B cell (primary cell): ENCODE measurements at regions not wholly inside any gene's neighbourhood (a gene's known extent, or its start where the extent isn't known, plus 50 kb on each side); places are given as distances from the start of the nearest gene placed in this dataset.

Experiments
- ATAC-seq: fragments of 200-7000 bp; cut with Tn5 transposase; one replicate; pipeline ENCODE4 v1.10.0; 2021; ENCODE audit warnings: low read depth, mild to moderate bottlenecking, moderate number of reproducible peaks, moderate library complexity
- CTCF ChIA-PET: fragments of 350-600 bp; sonication (Branson Sonifier 250); formaldehyde crosslinking; loops from one replicate; lab custom pipeline; 2021; ENCODE audit warnings: antibody characterized with exemption, inconsistent platforms; lab: Charles Lee
- POLR2A ChIA-PET: fragments of 350-600 bp; sonication (Branson Sonifier 250); formaldehyde crosslinking; loops from one replicate; lab custom pipeline; 2021; ENCODE audit warnings: antibody characterized with exemption; lab: Charles Lee
- DNase-seq: peaks from one replicate; pipeline ENCODE4 v3.0.0; 2013
- H2AFZ ChIP-seq: 2 replicates; pipeline ENCODE4 v1.6.1; 2012; ENCODE audit warnings: mild to moderate bottlenecking, low read depth, low read length; ENCODE audit not compliant: insufficient read depth, poor library complexity, severe bottlenecking
- H3K27ac ChIP-seq, 2 donors: 1 replicate in 1 of 2; 2 replicates in 1 of 2; pipeline ENCODE4 v1.5.1; 2012 to 2013; ENCODE audit warnings: low read length in 2 of 2, mild to moderate bottlenecking in 2 of 2, moderate library complexity in 1 of 2
- H3K27me3 ChIP-seq, 4 experiments: fragments of 200-600 bp in 1 of 4; sonication (generic) in 1 of 4; replicated peaks in 1 of 4; 1 replicate in 2 of 4; 2 replicates in 2 of 4; pipeline versions ENCODE4 v1.6.1 to v1.7.0; 2013 to 2016; ENCODE audit warnings: low read length in 3 of 4, mild to moderate bottlenecking in 2 of 4, mixed read lengths in 1 of 4, moderate library complexity in 1 of 4; ENCODE audit not compliant: insufficient read depth in 4 of 4, control insufficient read depth in 3 of 4; ENCODE audit errors: control extremely low read depth in 1 of 4
- H3K36me3 ChIP-seq, 2 experiments: replicated peaks in 1 of 2; 1 replicate in 1 of 2; 2 replicates in 1 of 2; pipeline versions ENCODE4 v1.6.1 to v1.7.1; 2013; ENCODE audit warnings: low read length in 1 of 2; ENCODE audit not compliant: insufficient read depth in 2 of 2, control insufficient read depth in 1 of 2; ENCODE audit errors: control extremely low read depth in 1 of 2, extremely low read depth in 1 of 2
- H3K4me1 ChIP-seq, 2 donors: fragments of 200-600 bp in 1 of 2; sonication (generic) in 1 of 2; 1 replicate in 1 of 2; 2 replicates in 1 of 2; pipeline versions ENCODE4 v1.5.1 to v1.6.1; 2013 to 2017; ENCODE audit warnings: low read length in 2 of 2; ENCODE audit not compliant: control insufficient read depth in 2 of 2, insufficient read depth in 2 of 2
- H3K4me2 ChIP-seq: replicated peaks from 2 replicates; pipeline ENCODE3; 2012; ENCODE audit warnings: mild to moderate bottlenecking, low read depth, low read length; ENCODE audit not compliant: poor library complexity, severe bottlenecking
- H3K4me3 ChIP-seq, 5 experiments: fragments of 200-600 bp in 1 of 5; sonication (generic) in 1 of 5; 1 replicate in 3 of 5; 2 replicates in 2 of 5; pipeline versions ENCODE4 v1.5.1 to v1.7.0; 2011 to 2016; ENCODE audit warnings: low read length in 4 of 5, mild to moderate bottlenecking in 4 of 5, low read depth in 2 of 5, control low read depth in 1 of 5, moderate library complexity in 1 of 5; ENCODE audit not compliant: insufficient read depth in 1 of 5; ENCODE audit errors: control extremely low read depth in 1 of 5, extremely low read depth in 1 of 5
- H3K79me2 ChIP-seq: fragments of 200-600 bp; sonication (generic); one replicate; pipeline ENCODE4 v1.6.0; 2016; ENCODE audit warnings: low read length; ENCODE audit not compliant: control insufficient read depth, insufficient read depth
- H3K9ac ChIP-seq: fragments of 200-600 bp; sonication (generic); 2 replicates; pipeline ENCODE4 v1.6.1; 2017; ENCODE audit warnings: mild to moderate bottlenecking, low read length, moderate library complexity
- H3K9me3 ChIP-seq, 3 donors: one replicate each; pipeline versions ENCODE4 v1.6.1 to v1.7.1; 2013; ENCODE audit warnings: low read length in 2 of 3; ENCODE audit not compliant: control insufficient read depth in 2 of 3, insufficient read depth in 1 of 3; ENCODE audit errors: control extremely low read depth in 1 of 3
- H4K20me1 ChIP-seq: 2 replicates; pipeline ENCODE4 v1.6.0; 2012; ENCODE audit warnings: mild to moderate bottlenecking, low read length; ENCODE audit not compliant: insufficient read depth, control insufficient read depth, poor library complexity, severe bottlenecking
- H3K27ac Mint-ChIP-seq: one replicate; pipeline ENCODE4 v1.8.0; 2021; ENCODE audit warnings: mixed read lengths
- H3K27me3 Mint-ChIP-seq: one replicate; pipeline ENCODE4 v1.8.0; 2021; ENCODE audit warnings: mixed read lengths
- H3K4me1 Mint-ChIP-seq: one replicate; pipeline ENCODE4 v1.8.0; 2021; ENCODE audit warnings: mixed read lengths
- H3K4me3 Mint-ChIP-seq: one replicate; pipeline ENCODE4 v1.8.0; 2021; ENCODE audit warnings: mixed read lengths
- H3K9me3 Mint-ChIP-seq: one replicate; pipeline ENCODE4 v1.8.0; 2022; ENCODE audit warnings: mixed read lengths; ENCODE audit not compliant: insufficient read depth
- CTCF ChIP-seq: fragments of 200-600 bp; IDR thresholded peaks from one replicate; pipeline ENCODE4 v1.8.0; 2022; ENCODE audit warnings: antibody characterized with exemption, mild to moderate bottlenecking
- EZH2 ChIP-seq: IDR thresholded peaks from 2 replicates; pipeline ENCODE4 v1.6.1; 2012; ENCODE audit warnings: borderline replicate concordance, low read depth, mild to moderate bottlenecking, moderate library complexity, low read length; ENCODE audit not compliant: insufficient read depth, poor library complexity, severe bottlenecking
- WGBS: methylation state at CpG from one replicate; pipeline ENCODE4 v1.1.5; 2013; ENCODE audit warnings: missing lambda C conversion rate; ENCODE audit not compliant: insufficient coverage; 5-methylcytosine and 5-hydroxymethylcytosine counted together
- intact Hi-C: fragments of 100-400 bp; cut with micrococcal nuclease; formaldehyde crosslinking; loops from one replicate; pipeline ENCODE4 v1.10.0; 2022

- no peak for TF ChIP-seq EZH2
- no peak for TF ChIP-seq CTCF
- Histone ChIP-seq H3K4me1 (no peaks in the 10 kb centered on the region), H3K27me3 (peaks cover 0 to 4% (median 0%) of the 10 kb centered on the region in 4 experiments), H3K4me2 (no peak overlapping the region), H3K27ac (no peak overlapping the region), H2AFZ (no peak overlapping the region), H4K20me1 (no peaks in the 10 kb centered on the region), H3K9ac (no peak overlapping the region), H3K36me3 (no peaks in the 10 kb centered on the region), H3K9me3 (peaks cover 0 to 3% (median 1%) of the 10 kb centered on the region in 3 donors), H3K4me3 (no peak overlapping the region), H3K79me2 (no peaks in the 10 kb centered on the region)
- H3K4me1 Mint-ChIP-seq: peaks cover 10% of the 10 kb centered on the region
- 75% methylated on average over 3 of the region's 6 CpGs for WGBS
- H3K27me3 Mint-ChIP-seq: peaks cover 10% of the 10 kb centered on the region
- intact Hi-C loops: no loop called here
- CTCF ChIA-PET: interaction anchor here (0.9 to 2.5 kb wide), 2 partner anchors 13 to 225 kb away, joined by 3 to 8 read pairs; no protein-coding TSS in a partner anchor
- POLR2A ChIA-PET: no interaction called here
- no peak overlapping the region for H3K4me3 Mint-ChIP-seq
- no peak for ATAC-seq
- H3K9me3 Mint-ChIP-seq: no peaks in the 10 kb centered on the region
- H3K27ac Mint-ChIP-seq: no peak overlapping the region
- no peak for DNase-seq
Observed at GRCh38 chr7:148489678-148490077, 100.9 kb upstream of the C7orf33 start.

GRCh38 chr7:148492157-148492860, 98.3 kb upstream of the C7orf33 start:
- Histone ChIP-seq H3K36me3 (no peaks in the 10 kb centered on the region), H2AFZ (no peak overlapping the region), H3K9me3 (peaks cover 0 to 3% (median 1%) of the 10 kb centered on the region in 3 donors), H4K20me1 (no peaks in the 10 kb centered on the region), H3K4me1 (peaks cover 0 to 5% of the 10 kb centered on the region in 2 donors), H3K4me3 (no peak overlapping the region), H3K27ac (no peak overlapping the region), H3K79me2 (no peaks in the 10 kb centered on the region), H3K9ac (no peak overlapping the region), H3K4me2 (no peak overlapping the region), H3K27me3 (peaks cover 0 to 2% (median 0%) of the 10 kb centered on the region in 4 experiments)
- no peak overlapping the region for H3K4me3 Mint-ChIP-seq
- ATAC-seq: no peak
- H3K9me3 Mint-ChIP-seq: no peaks in the 10 kb centered on the region
- WGBS: no CpG with 5 or more reads among the region's 3 CpGs
- intact Hi-C loops: no loop called here
- H3K4me1 Mint-ChIP-seq: peaks cover 2% of the 10 kb centered on the region
- H3K27ac Mint-ChIP-seq: no peak overlapping the region
- ChIA-PET POLR2A (interaction anchor here (0.6 kb wide), 1 partner anchor 229 kb away, joined by 3 read pairs; no protein-coding TSS in a partner anchor), CTCF (interaction anchor here (0.5 to 0.8 kb wide), 2 partner anchors 9 to 228 kb away, joined by 3 to 8 read pairs; no protein-coding TSS in a partner anchor)
- no peak for DNase-seq
- peaks cover 10% of the 10 kb centered on the region for H3K27me3 Mint-ChIP-seq
- no peak for TF ChIP-seq CTCF
- TF ChIP-seq EZH2: no peak
